NCI-H82 treated with DMSO at 0.1 percent for 48 hours (cell line): ENCODE measurements at regions not wholly inside any gene's neighbourhood (a gene's known extent, or its start where the extent isn't known, plus 50 kb on each side); places are given as distances from the start of the nearest gene placed in this dataset.
A peak's percentile ranks its signal among the peaks of the same experiment; 100 is the strongest.
"Not testable (repeated sequence)": the region's sequence is repeated elsewhere in the genome, so short reads cannot be mapped to it uniquely, and the experiment has no call there.

Experiments
- DNase-seq: peaks from one replicate; lab custom pipeline; 2025; ENCODE audit not compliant: unreplicated experiment; lab: John Stamatoyannopoulos, UW

DNA sequence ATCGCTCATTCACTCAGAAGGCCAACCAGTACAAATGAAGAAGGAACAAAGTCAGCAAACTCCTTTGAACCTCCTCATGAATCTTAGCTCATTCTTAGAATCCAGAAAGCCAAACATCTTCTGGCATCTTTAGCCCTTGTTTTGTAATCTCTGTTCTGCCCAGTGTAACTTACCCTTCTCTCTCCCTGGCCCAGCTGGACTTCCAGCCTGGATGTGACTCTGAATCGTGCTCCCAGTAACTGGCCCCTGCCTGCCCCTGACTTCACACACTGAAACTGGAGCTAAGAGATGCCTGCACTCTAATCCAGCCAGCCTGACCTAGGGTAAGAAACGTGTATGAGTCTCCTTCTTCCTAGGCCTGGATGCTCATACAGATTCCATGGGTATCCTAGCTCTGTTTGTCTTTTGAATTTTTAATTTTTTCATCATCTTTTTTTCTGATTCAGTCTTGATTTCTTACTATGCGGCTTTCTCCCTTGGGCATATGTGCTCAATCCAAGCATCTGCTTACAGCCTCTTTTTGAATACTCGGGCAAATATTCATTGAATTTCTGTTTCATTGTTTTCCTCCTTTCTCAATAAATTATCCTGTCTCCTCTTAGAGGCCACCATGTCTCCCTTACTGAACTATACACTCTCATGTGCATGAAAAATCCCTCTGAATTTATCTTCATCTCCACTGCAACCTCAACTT, 845.6 kb upstream of the AUTS2 start:
- no peak for DNase-seq

- DNase-seq: no peak
These were observed 843.9 kb upstream of the AUTS2 start for GRCh38 chr7:68754414-68754813.

- no peak for DNase-seq
These were observed 841.2 kb upstream of the AUTS2 start for GRCh38 chr7:68756986-68757495.

- no peak for DNase-seq
These were observed 837.7 kb upstream of the AUTS2 start for GRCh38 chr7:68760556-68760955.

DNA sequence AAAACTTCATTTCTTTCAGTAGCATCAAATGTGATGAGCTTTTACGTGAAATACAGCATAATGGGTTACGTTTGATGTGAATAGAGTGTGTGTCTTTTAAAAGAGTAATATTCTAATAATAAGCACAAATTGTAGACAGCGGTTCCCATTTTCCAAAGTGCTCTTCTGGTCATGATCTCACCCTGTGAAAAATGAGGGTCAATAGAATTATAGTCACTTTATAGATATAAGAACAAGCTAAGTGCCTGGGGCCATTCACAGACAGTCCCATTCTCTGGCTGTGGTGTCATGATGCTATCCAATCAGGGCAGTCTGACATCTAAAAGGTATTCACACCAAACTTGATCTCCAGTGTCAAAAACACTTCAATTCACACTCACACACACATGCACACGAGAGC, 830.8 kb upstream of the AUTS2 start:
- no peak for DNase-seq

DNA sequence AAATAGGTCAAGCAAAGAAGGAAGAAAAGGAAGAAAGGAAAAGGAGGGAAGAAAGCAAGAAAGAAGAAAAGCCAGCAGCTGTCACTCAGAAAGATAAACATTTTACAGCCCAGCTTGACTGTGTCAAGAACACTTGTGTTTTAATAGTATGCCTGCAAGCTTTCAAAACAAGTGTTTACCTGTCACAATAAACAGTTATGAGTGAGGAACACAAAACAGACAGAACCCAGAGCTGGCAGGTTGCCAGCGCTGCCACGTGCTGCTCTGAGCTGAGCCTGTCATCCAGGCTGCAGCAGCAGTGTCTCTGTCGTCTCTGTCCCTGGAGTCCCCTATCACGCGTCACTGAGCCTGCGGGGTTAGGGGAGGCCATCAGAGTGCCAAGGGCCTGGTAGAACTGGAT, 827.6 kb upstream of the AUTS2 start:
- DNase-seq: peak; percentile 41

GRCh38 chr7:68776326-68776725, 821.9 kb upstream of the AUTS2 start:
- no peak for DNase-seq

DNA sequence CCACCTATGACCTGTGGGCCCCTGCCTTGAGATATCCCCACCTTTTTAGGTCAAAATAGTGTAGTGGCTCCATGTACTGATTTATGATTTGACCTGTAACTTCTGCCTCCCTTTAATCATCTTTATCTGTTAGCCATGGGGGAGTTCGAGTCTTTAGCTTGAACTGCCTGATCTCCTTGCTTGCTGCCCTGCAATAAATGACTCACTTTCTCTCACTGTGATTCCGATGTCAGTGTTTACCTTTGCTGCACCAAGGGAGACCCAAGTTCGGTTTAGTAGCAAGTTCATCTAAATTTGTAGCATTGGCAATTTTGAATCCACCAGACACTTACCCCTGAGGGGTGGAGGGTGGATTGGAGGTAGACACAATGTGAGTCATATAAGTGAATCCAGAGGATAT, 814.6 kb upstream of the AUTS2 start:
- DNase-seq: no peak

DNA sequence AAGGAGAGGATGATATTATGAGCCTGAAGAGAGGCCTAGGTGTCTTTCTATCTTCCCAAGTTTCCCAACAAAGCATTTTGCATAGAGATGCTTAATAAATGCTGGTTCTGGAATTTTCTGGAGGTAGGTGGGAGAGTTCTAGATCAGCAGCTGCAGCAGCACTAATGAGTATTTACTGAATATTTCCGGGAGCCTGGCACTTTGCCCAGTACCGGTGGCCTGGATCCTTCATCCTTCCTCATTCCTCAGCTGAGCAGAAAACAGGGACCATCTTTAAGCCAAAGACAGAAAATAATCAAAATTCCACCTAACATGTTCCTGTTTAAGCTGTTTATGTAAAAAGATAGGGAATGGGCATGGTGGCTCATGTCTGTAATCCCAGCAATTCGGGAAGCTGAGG, 813.2 kb upstream of the AUTS2 start:
- no peak for DNase-seq

DNA sequence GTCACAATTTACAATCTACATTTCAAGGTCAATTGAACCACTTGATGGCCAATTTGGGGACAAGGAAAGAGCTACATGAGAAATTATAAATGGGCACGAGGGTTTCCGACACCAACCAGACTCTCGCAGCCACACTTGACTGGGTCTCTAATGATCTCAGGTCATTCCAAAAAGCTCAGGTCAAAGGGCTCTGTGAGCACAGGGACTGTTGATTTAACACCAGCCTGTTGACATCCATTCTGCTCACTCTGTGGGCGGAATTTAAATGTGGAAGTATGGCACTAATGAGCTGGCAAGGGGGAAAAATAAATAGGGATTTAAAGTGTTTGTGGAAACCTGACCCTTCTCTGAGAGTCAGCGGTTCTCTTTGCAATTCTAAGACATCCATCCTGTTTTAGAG, 810.7 kb upstream of the AUTS2 start:
- DNase-seq: no peak

DNA sequence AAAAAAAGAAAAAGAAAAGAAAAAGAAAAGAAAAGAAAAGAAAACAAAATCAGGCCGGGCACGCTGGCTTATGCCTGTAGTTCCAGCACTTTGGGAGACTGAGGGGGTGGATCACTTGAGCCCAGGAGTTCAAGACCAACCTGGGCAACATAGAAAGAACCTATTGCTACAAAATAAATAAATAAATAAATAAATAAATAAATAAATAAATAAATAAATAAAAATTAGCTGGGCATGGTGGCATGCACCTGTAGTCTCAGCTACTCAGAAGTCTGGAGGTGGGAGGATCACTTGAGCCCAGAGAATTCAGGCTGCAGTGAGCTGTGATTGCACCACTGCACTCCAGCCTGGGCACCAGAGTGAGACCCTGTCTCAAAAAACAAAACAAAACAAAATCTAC, 809.7 kb upstream of the AUTS2 start:
- DNase-seq: not testable (repeated sequence)

GRCh38 chr7:68789597-68789996, 808.7 kb upstream of the AUTS2 start:
- DNase-seq: no peak

DNA sequence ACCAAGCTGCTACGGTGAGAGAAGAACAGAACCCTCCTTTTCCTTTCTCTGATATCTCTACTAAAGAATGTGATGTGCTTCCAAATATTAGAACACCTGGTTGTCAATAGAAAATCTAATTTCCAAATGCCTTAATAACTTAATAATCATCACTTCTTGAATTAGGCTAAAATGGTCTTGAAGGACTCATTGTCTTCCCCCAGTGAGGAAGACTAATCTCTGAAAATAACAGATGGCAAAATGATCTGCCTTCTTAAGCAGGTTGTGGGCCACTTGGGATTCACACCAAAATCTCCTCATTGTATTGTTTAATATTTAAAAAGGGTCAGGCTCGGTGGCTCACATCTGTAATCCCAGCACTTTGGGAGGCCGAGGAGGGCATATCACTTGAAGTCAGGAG, 805.9 kb upstream of the AUTS2 start:
- peak; percentile 47 for DNase-seq

- no peak for DNase-seq
These were observed 804.8 kb upstream of the AUTS2 start for GRCh38 chr7:68793513-68793912.

- no peak for DNase-seq
These were observed 798.0 kb upstream of the AUTS2 start for GRCh38 chr7:68800316-68800715.

- DNase-seq: no peak
These were observed 793.1 kb upstream of the AUTS2 start for GRCh38 chr7:68805159-68805558.

DNA sequence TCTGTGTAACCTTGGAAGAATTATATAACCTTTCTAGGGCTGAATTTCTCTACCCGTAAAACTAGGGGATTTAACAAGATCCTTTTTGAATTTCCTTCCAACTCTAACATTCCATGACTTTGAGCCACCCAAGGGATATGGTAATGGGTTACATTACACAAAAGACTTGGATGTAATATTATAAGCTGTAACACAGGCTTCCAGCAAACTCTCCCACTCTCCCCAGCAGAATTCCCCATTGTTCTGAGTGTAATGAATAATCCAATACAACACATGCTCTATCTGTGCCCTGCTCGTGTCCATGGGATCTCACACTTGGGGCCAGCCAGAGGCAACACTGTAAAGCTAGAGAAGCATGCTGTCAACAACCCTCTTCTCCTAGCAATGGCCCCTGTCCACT, 790.6 kb upstream of the AUTS2 start:
- no peak for DNase-seq

DNA sequence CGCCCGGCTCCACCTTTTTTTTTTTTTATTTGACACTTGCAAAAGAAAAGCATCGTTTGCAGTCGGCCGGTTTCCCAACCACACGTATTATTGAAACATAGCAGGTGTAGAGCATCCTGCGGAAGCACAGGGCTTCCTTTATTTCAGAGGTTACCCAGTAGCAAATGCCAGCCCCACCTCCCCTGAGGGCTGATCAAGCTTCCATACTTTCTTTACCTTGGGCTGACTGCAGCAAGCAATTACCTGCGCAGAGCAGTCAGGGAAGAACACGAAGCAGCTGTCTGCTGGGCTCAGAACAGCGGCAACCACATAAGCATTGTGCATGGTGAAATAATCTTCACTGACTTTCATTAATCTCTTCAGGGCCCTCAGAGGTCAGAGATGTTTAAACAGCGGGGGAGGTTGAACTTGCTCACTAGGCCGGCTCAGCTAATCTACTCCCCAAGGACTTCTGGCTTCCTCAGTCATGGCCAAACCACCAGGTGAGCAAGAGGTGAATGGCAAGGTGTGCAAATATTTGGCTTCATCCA, 784.7 kb upstream of the AUTS2 start:
- DNase-seq: peak; percentile 66

DNA sequence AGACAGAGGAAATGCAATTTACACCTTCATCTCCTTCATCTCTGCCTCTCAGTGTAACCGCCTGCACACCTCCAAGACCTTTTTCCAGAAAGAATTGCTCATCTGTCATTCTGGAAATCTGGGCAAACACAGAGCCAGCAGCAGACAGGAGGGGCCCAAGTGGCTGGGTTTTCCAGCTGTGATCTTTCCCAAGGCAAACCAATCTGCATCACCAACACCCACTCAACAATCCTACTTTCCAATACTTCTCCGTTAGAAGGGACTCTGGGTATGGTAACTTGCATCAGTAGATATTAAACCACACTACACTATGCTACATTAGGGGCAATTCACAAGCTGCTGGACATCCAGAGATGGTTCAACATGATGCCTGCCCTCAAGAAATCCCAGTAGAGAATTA, 781.8 kb upstream of the AUTS2 start:
- no peak for DNase-seq

- DNase-seq: no peak
These were observed 778.0 kb upstream of the AUTS2 start for GRCh38 chr7:68820321-68820720.

DNA sequence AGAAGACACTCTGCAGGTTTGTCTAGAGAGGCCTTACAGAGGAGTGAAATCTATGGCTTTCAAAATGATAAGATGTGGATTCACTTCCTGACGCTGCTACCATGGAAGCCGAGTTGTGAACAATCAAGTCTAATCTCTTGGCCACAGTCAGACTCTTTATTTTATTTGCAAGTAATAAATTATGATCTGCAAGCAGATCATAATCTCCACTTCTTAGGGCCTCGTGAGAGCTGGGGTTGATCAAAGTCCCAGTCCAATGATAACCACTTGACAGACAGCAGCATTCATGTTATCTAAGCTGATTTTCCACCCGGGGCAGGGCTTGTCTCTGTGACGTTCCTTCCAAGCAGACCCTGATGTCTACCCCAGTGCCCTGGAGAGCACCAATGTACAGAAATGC, 776.4 kb upstream of the AUTS2 start:
- no peak for DNase-seq

DNA sequence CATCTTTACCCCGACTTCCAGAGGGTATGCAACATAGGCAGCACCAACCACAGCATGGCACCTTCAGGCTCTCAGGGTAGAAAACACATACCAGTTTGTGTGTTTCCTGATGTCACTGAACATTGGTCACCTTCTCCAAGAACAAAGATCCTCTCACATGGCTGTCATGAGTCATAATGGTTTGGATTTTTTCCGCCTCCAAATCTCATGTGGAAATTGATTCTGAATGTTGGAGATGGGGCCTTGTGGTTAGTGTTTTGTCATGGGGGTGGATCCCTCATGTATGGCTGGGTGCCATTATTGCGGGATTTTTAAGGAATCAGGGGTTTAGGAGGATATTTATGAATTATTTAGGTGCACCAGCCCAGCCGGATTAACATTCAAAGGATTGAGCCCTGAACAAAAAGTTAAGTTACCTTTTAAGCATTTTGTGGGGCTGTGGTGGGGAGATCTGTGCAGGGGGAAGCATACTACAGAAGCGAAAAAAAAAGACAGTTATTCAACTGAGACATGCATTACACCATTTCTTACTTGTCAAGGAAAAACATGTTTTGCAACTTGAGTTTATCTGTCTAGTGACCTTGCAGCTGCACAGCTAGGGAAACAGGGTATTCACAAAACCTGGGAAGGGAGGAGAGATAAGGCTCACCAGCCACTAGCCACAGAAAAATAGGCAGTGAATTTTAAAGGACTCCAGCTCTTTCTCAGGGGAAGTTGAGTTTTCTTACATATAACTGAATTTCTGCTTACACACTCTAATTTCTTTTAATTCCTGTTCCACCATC, 774.1 kb upstream of the AUTS2 start:
- DNase-seq: no peak
